ENCODE measurements at regions not wholly inside any gene's neighbourhood (a gene's known extent, or its start where the extent isn't known, plus 50 kb on each side); places are given as distances from the start of the nearest gene placed in this dataset.

DNA sequence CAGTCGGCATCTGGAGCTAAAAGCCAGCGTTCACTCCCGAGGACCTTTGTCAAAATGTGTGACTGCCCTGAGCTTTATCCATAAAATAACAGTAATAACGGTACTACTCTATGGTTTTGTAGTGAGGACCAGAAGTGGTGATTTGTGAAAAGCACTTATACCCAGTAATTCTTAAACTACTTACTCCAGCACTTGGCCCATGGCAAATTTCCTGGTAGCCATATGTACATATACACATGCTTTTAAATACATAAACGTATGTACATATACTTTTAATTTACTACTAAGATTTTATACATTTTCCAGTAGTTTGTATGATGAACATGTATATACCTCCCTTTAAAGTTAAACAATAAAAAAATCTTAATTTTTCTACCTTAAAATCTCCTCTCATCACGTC, 163.8 kb upstream of the TMEM132C start:
- Mint-ChIP-seq H3K27me3 (ENCODE audit: insufficient read depth, unreplicated experiment) (no peaks in the 10 kb centered on the region), H3K4me1 (ENCODE audit: insufficient read depth, unreplicated experiment) (no peaks in the 10 kb centered on the region), H3K36me3 (ENCODE audit: insufficient read depth, unreplicated experiment) (no peaks in the 10 kb centered on the region), H3K4me3 (ENCODE audit: unreplicated experiment) (no peak overlapping the region), H3K27ac (ENCODE audit: low read depth, unreplicated experiment) (no peak overlapping the region), H3K9me3 (ENCODE audit: unreplicated experiment) (peaks cover 46% of the 10 kb centered on the region)
- intact Hi-C loops (cut with micrococcal nuclease), result no loop called here
- no peak for DNase-seq (ENCODE audit: unreplicated experiment)
- ChIA-PET POLR2A (no interaction called here), CTCF (no interaction called here)
- no TSS peak for BruUV-seq (replicated peaks)
- TF ChIP-seq, protein P1, sequence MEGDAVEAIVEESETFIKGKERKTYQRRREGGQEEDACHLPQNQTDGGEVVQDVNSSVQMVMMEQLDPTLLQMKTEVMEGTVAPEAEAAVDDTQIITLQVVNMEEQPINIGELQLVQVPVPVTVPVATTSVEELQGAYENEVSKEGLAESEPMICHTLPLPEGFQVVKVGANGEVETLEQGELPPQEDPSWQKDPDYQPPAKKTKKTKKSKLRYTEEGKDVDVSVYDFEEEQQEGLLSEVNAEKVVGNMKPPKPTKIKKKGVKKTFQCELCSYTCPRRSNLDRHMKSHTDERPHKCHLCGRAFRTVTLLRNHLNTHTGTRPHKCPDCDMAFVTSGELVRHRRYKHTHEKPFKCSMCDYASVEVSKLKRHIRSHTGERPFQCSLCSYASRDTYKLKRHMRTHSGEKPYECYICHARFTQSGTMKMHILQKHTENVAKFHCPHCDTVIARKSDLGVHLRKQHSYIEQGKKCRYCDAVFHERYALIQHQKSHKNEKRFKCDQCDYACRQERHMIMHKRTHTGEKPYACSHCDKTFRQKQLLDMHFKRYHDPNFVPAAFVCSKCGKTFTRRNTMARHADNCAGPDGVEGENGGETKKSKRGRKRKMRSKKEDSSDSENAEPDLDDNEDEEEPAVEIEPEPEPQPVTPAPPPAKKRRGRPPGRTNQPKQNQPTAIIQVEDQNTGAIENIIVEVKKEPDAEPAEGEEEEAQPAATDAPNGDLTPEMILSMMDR (IDR thresholded peaks at IDR 0.05; ENCODE audit: unreplicated experiment), result no peak

- ChIA-PET POLR2A (no interaction called here), CTCF (no interaction called here)
- DNase-seq (ENCODE audit: unreplicated experiment), result no peak
- H3K36me3 Mint-ChIP-seq (ENCODE audit: insufficient read depth, unreplicated experiment), result no peaks in the 10 kb centered on the region
- no peaks in the 10 kb centered on the region for H3K27me3 Mint-ChIP-seq (ENCODE audit: insufficient read depth, unreplicated experiment)
- intact Hi-C loops (cut with micrococcal nuclease), result no loop called here
- TF ChIP-seq, protein P1 (IDR thresholded peaks at IDR 0.05; ENCODE audit: unreplicated experiment), result no peak
- peaks cover 40% of the 10 kb centered on the region for H3K9me3 Mint-ChIP-seq (ENCODE audit: unreplicated experiment)
- H3K27ac Mint-ChIP-seq (ENCODE audit: low read depth, unreplicated experiment), result no peak overlapping the region
- H3K4me3 Mint-ChIP-seq (ENCODE audit: unreplicated experiment), result no peak overlapping the region
- no TSS peak for BruUV-seq (replicated peaks)
- H3K4me1 Mint-ChIP-seq (ENCODE audit: insufficient read depth, unreplicated experiment), result no peaks in the 10 kb centered on the region
Observed at GRCh38 chr12:128109236-128109635, 157.7 kb upstream of the TMEM132C start.

GRCh38 chr12:128109636-128110035, 157.3 kb upstream of the TMEM132C start:
- intact Hi-C loops (cut with micrococcal nuclease), result no loop called here
- no peak overlapping the region for H3K4me3 Mint-ChIP-seq (ENCODE audit: unreplicated experiment)
- H3K36me3 Mint-ChIP-seq (ENCODE audit: insufficient read depth, unreplicated experiment), result no peaks in the 10 kb centered on the region
- peaks cover 39% of the 10 kb centered on the region for H3K9me3 Mint-ChIP-seq (ENCODE audit: unreplicated experiment)
- no peaks in the 10 kb centered on the region for H3K27me3 Mint-ChIP-seq (ENCODE audit: insufficient read depth, unreplicated experiment)
- BruUV-seq (replicated peaks), result no TSS peak
- DNase-seq (ENCODE audit: unreplicated experiment), result no peak
- TF ChIP-seq, protein P1 (IDR thresholded peaks at IDR 0.05; ENCODE audit: unreplicated experiment), result no peak
- no peaks in the 10 kb centered on the region for H3K4me1 Mint-ChIP-seq (ENCODE audit: insufficient read depth, unreplicated experiment)
- POLR2A ChIA-PET, result no interaction called here
- no peak overlapping the region for H3K27ac Mint-ChIP-seq (ENCODE audit: low read depth, unreplicated experiment)
- CTCF ChIA-PET, result no interaction called here

DNA sequence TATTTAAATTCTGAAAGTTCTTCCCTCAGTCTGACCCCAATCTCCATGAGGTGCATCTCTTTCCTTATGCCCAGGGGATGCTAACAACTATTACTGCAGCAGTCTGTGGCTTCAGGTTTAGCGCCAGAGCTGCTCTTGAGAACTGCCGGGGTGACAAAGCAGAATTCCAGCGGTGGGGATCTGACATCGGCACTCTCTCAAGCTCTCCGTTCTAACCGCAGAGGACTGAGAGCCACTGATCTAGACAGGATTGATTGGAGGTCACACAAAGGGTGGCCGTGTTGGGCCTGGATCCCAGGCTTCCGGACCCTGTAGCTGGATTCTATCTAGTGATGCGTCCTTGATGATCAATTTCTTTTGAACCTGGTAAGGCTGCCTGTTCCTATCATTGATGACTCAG, 155.6 kb upstream of the TMEM132C start:
- intact Hi-C loops (cut with micrococcal nuclease), result no loop called here
- no peak overlapping the region for H3K4me3 Mint-ChIP-seq (ENCODE audit: unreplicated experiment)
- no TSS peak for BruUV-seq (replicated peaks)
- no peaks in the 10 kb centered on the region for H3K27me3 Mint-ChIP-seq (ENCODE audit: insufficient read depth, unreplicated experiment)
- no peaks in the 10 kb centered on the region for H3K36me3 Mint-ChIP-seq (ENCODE audit: insufficient read depth, unreplicated experiment)
- H3K27ac Mint-ChIP-seq (ENCODE audit: low read depth, unreplicated experiment), result no peak overlapping the region
- ChIA-PET CTCF (no interaction called here), POLR2A (no interaction called here)
- no peak for DNase-seq (ENCODE audit: unreplicated experiment)
- H3K4me1 Mint-ChIP-seq (ENCODE audit: insufficient read depth, unreplicated experiment), result no peaks in the 10 kb centered on the region
- TF ChIP-seq, protein P1 (IDR thresholded peaks at IDR 0.05; ENCODE audit: unreplicated experiment), result no peak
- H3K9me3 Mint-ChIP-seq (ENCODE audit: unreplicated experiment), result peaks cover 27% of the 10 kb centered on the region
